Right atrium auricular region (tissue), 2 donors: ENCODE measurements at regions not wholly inside any gene's neighbourhood (a gene's known extent, or its start where the extent isn't known, plus 50 kb on each side); places are given as distances from the start of the nearest gene placed in this dataset.

Experiments
- DNase-seq: peaks from one replicate; pipeline ENCODE4 v3.0.0-alpha.2; 2019; ENCODE audit warnings: low spot score
- H3K27ac ChIP-seq, 2 donors: fragments of 200-600 bp; sonication (generic); 1 replicate in 1 of 2; 2 replicates in 1 of 2; pipeline ENCODE4 v1.5.1; 2016 to 2019
- H3K27me3 ChIP-seq, 2 donors: fragments of 200-600 bp; sonication (generic); one replicate each; pipeline versions ENCODE4 v1.5.1 to v1.6.0; 2017 to 2019
- H3K36me3 ChIP-seq: fragments of 200-600 bp; sonication (generic); one replicate; pipeline ENCODE4 v1.5.1; 2016
- H3K4me1 ChIP-seq, 2 donors: fragments of 200-600 bp; sonication (generic); one replicate each; pipeline versions ENCODE4 v1.5.1 to v1.6.0; 2017 to 2019
- H3K4me3 ChIP-seq, 2 donors: fragments of 200-600 bp; sonication (generic); 1 replicate in 1 of 2; 2 replicates in 1 of 2; pipeline ENCODE4 v1.5.1; 2017 to 2019; ENCODE audit warnings: mild to moderate bottlenecking in 1 of 2, moderate library complexity in 1 of 2
- H3K9me3 ChIP-seq, 2 donors: fragments of 200-600 bp; sonication (generic); one replicate each; pipeline ENCODE4 v1.5.1; 2019
- TF ChIP-seq, protein P1 (sequence below), 2 donors: fragments of 200-600 bp; sonication (generic); IDR thresholded peaks; one replicate each; pipeline ENCODE4 v1.5.1; 2019; ENCODE audit warnings: antibody characterized with exemption in 2 of 2

DNA sequence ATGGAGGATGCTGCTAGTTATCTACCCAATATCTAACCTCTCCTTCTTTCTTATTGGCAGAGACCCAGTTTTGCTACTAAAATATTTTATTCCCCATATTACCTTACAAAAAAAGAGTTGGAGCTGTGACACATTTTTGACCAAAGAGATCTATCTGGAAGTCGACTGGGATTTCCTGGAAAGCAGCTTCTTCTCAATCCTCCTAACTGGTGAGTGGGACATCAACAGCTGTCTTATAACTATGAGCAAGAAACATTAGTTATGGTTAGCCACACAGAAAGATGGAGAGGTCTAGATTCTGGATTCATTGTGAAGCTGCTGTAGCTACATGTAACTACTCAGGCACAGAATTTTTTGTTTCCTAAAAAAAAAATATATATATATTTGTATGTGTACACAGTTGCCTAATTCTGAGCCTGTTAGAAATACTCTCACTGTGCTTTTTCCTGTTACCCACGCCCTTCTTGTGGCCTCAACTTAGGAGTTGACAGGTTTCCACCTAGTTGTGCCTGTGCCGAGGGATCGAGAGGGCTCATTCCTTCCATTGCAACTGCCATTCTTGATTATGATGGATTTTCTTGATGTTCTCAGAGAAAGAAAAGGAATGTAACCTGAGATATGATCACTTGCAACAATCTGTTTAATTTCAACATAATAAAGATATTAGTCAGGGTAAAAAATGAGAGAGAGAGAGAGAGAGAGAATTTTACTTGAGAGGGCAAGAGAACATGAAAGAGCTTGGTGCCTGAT, 142.0 kb downstream of the SLC17A6 start:
- no peaks in the 10 kb centered on the region for H3K36me3 ChIP-seq
- no peaks in the 10 kb centered on the region for H3K27me3 ChIP-seq
- H3K4me1 ChIP-seq: no peaks in the 10 kb centered on the region
- TF ChIP-seq, protein P1, sequence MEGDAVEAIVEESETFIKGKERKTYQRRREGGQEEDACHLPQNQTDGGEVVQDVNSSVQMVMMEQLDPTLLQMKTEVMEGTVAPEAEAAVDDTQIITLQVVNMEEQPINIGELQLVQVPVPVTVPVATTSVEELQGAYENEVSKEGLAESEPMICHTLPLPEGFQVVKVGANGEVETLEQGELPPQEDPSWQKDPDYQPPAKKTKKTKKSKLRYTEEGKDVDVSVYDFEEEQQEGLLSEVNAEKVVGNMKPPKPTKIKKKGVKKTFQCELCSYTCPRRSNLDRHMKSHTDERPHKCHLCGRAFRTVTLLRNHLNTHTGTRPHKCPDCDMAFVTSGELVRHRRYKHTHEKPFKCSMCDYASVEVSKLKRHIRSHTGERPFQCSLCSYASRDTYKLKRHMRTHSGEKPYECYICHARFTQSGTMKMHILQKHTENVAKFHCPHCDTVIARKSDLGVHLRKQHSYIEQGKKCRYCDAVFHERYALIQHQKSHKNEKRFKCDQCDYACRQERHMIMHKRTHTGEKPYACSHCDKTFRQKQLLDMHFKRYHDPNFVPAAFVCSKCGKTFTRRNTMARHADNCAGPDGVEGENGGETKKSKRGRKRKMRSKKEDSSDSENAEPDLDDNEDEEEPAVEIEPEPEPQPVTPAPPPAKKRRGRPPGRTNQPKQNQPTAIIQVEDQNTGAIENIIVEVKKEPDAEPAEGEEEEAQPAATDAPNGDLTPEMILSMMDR (IDR thresholded peaks at IDR 0.05): no peak
- no peak for DNase-seq
- H3K27ac ChIP-seq: no peak overlapping the region
- H3K9me3 ChIP-seq: no peaks in the 10 kb centered on the region
- no peak overlapping the region for H3K4me3 ChIP-seq

GRCh38 chr11:22479208-22479607, 141.0 kb downstream of the SLC17A6 start:
- no peaks in the 10 kb centered on the region for H3K4me1 ChIP-seq
- H3K27me3 ChIP-seq: no peaks in the 10 kb centered on the region
- no peak overlapping the region for H3K4me3 ChIP-seq
- H3K36me3 ChIP-seq: no peaks in the 10 kb centered on the region
- DNase-seq: no peak
- H3K9me3 ChIP-seq: no peaks in the 10 kb centered on the region
- H3K27ac ChIP-seq: no peak overlapping the region
- TF ChIP-seq, protein P1 (IDR thresholded peaks at IDR 0.05): no peak

DNA sequence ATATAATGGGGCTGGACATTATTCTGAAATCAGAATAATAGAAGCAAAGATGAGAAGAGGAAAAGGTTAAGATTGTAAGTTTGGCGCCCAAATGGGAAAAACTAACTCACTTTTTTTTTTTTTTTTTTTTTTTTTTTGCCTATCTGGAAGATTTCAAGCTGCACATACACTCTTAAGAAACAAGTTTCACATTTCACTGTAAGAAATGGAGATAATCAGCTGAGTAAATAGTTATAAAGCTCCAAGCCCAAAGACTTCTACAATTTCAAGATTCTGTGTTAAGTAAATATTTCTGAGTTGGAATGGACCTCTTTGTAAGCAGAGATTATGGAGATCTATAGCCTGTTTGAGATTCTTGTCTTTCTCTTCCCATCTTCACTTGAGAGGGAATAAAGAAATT, 140.0 kb downstream of the SLC17A6 start:
- TF ChIP-seq, protein P1 (IDR thresholded peaks at IDR 0.05): no peak
- DNase-seq: no peak
- no peaks in the 10 kb centered on the region for H3K27me3 ChIP-seq
- no peak overlapping the region for H3K27ac ChIP-seq
- H3K36me3 ChIP-seq: no peaks in the 10 kb centered on the region
- no peaks in the 10 kb centered on the region for H3K9me3 ChIP-seq
- H3K4me3 ChIP-seq: no peak overlapping the region
- no peaks in the 10 kb centered on the region for H3K4me1 ChIP-seq

GRCh38 chr11:22477312-22477711, 139.1 kb downstream of the SLC17A6 start:
- TF ChIP-seq, protein P1 (IDR thresholded peaks at IDR 0.05): no peak
- H3K27me3 ChIP-seq: no peaks in the 10 kb centered on the region
- no peaks in the 10 kb centered on the region for H3K9me3 ChIP-seq
- no peaks in the 10 kb centered on the region for H3K4me1 ChIP-seq
- H3K36me3 ChIP-seq: no peaks in the 10 kb centered on the region
- H3K4me3 ChIP-seq: no peak overlapping the region
- no peak for DNase-seq
- H3K27ac ChIP-seq: no peak overlapping the region

DNA sequence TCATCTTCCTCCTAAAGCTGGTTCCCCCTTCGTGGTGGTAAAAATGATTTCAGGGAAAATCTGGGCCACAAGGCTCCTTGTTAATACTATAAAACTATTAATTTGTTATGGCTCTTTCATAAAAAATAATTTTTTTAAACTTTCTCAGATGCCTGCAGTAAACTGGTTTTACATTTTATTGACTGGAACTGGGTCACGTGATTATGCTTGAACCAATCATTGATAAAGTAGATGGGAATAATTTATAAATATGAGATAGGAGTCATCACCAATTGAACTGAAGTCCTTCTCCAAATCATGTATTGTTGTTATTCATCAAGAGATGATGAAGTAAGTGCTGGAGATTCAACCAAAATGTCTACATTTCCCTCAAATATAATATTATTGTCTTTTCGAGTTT, 138.4 kb downstream of the SLC17A6 start:
- no peaks in the 10 kb centered on the region for H3K36me3 ChIP-seq
- H3K27me3 ChIP-seq: no peaks in the 10 kb centered on the region
- TF ChIP-seq, protein P1 (IDR thresholded peaks at IDR 0.05): no peak
- H3K9me3 ChIP-seq: no peaks in the 10 kb centered on the region
- DNase-seq: no peak
- no peaks in the 10 kb centered on the region for H3K4me1 ChIP-seq
- no peak overlapping the region for H3K4me3 ChIP-seq
- H3K27ac ChIP-seq: no peak overlapping the region

GRCh38 chr11:22474616-22475015, 136.4 kb downstream of the SLC17A6 start:
- TF ChIP-seq, protein P1 (IDR thresholded peaks at IDR 0.05): no peak
- Histone ChIP-seq H3K9me3 (no peaks in the 10 kb centered on the region), H3K36me3 (no peaks in the 10 kb centered on the region), H3K4me1 (no peaks in the 10 kb centered on the region), H3K27ac (no peak overlapping the region), H3K27me3 (no peaks in the 10 kb centered on the region), H3K4me3 (no peak overlapping the region)
- no peak for DNase-seq
